Stimulated activated CD8-positive, alpha-beta memory T cell treated with anti-CD3 and anti-CD28 coated beads, Interleukin-15, amount 100 ng/mL, for 24 hours (primary cell): ENCODE measurements at regions not wholly inside any gene's neighbourhood (a gene's known extent, or its start where the extent isn't known, plus 50 kb on each side); places are given as distances from the start of the nearest gene placed in this dataset.

ENCODE experiments used
- DNase-seq: peaks from one replicate; pipeline ENCODE4 v3.0.0-alpha.2; 2020; ENCODE audit warnings: low read depth

DNA sequence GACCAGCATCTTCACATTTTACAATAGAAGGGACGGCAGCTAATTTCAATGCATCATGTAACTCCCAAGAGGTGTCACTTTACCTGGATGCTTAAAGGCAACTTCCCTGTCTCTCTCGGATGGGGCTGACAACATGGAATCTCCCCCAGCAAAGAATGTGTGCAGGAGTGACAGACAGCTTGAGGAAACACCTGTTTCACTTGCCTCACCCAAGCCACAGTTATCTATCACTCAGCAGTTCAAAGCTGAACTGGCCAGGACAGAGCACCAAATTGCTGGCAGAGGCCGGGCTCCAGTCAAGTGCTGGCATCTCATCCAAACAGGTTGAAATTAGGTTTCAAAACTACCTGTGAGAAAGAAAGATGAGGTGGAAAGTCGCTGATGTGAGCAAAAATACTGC, 538.0 kb upstream of the PLXNA2 start:
- no peak for DNase-seq

DNA sequence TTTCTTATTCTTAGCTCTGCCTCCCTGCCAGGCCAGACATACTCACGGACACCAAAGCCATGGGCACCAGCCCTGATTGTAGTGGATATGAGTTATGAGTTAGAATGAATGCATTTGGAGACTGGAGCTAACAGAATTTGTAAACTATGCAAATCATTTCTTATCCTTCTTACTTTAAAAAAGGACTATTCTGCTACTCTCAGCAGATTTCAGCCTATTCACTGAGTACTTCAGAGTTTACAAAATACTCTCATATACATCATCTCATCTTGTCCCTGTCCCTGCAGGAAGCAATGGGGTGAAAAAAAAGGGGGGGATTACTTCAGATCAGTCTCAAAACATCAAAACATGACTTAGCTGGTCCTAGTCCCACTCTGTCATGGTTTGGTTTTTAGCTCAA, 541.4 kb upstream of the PLXNA2 start:
- no peak for DNase-seq

DNA sequence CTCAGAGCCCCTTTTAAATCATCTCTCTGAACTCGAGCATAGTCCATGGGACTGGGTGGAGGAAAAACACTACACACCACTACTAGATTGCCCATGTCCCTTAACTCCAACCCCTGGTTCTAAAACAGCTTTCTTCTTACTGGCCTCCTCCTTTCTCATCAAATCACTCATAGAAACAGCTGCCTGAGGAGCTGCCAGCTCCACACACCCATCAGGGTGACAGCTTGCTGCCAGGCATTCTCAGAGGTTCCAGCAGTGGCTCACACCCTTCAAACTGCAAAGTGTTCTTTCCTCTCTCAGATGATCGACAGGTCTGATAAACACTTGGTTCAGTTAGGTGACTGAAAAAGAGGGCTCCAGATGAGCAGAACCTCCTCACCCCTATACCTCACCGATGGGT, 543.0 kb upstream of the PLXNA2 start:
- no peak for DNase-seq

DNA sequence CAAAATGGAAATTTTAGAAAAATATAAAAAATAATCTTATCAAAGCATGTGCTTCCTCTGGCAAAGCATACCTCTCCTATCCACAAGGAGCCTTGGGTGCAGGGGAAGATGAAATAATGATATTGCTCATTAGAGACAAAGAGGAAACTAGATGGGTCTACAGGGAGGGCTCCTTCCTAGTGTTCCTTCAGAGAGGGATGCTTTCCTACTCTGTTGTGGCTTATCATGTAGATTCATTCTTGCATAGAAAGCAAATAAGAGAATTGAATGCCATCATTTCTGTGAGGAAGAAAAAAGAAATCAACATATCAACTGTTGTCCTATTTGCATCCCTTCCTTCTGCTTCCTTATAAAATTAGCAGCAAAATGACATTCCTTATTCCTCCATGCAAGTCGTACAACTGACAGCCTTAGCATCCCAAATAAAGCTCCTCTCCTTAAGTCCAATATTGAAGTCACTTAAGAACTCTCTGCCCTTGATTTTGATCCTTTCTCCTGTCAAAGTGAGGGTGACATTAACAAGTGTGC, 543.9 kb upstream of the PLXNA2 start:
- DNase-seq: no peak

DNA sequence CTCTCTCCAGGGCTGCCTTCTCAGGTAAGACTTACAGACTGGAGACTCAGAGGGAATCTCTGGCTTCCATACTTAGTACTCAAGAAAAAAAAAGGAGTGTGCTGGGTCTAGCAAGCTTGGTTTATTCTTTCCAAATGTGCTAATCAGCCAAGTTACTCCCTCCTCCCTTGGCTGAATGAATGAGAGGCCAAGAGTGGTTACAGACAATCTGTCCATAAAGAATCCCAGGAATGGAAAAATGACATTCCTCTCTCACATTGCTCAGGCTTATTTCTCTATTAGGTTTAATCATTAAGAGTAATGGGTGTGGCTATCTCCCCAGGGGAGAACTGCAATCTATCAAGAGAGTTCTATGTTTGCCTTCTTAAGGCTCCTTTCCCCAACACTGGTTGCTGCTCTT, 547.3 kb upstream of the PLXNA2 start:
- no peak for DNase-seq

DNA sequence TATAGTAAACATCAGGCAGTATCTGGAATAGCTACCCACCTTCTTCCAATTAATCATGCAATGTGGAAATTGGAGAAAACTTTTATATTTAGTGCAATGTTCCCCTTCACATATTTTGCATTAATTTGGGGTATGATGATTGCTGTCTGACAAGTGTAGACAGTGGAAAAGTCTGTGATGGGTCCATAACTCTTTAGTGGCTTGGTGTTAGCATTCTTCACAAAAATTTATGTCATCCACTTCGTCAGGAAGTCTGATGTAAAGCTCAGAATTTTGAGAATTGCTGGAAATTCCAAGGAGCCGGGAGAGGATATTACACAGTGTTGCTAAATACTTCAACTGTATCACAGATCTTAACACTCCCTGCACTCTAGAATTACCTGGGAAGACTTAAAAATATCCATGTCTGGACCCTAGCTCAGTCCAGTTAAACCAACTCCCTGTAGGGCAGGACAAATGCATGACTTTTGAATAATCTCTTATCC, 549.7 kb upstream of the PLXNA2 start:
- DNase-seq: no peak

DNA sequence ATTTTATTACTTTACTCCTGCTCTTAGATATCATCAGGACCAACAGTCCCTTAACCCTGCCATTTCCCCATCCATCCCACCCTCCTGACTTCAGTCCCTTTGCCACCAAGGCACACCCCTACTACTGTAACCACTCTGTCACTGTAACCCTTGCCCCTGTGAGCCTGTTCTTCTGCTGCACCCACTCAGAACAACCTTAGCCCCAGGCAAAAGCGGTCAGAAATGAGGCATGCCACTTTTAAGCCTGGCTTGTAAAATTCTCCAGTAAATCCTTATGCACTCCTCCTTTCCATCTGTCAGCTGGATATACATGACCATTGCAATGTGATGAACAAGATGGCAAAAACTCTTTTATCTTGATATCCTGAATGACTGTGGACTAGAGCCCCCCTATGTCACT, 555.0 kb upstream of the PLXNA2 start:
- DNase-seq: no peak

DNA sequence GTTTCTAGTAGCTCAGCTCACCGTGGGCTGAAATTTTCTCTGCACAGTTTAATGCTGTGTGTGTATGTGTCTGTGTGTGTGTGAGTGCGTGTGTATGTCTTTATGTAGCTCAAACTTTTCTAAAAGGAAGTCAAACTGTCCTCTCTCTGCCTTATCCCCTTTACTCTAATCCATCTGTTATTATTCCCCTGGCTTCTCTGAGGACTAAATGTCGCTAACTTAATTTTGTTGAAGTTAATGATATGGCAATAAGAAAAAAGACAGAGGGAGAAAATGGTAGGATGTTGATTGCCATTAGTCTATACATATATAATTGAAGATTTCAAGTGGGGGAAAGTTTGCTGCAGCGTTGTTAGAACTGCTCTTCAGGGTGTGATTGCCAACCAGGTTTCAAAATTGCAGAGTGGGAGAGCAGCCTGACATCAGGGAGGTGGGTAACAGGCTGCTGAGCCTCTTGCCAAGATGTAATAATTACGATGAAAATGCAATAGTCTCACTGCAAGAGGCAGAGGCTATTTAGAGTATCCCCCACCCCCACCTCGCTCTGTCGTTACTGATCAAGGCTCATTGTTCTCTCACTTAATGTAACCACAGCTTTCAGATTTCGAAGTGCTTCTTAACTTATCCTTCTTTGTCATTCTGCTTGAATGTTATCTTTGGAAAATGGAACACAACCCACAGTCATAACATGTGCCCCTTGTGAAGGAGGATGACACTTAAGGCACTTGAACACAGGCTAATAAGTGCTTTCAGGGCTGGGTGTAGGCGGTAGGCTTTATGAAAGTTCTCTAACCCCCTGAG, 559.0 kb upstream of the PLXNA2 start:
- DNase-seq: no peak

DNA sequence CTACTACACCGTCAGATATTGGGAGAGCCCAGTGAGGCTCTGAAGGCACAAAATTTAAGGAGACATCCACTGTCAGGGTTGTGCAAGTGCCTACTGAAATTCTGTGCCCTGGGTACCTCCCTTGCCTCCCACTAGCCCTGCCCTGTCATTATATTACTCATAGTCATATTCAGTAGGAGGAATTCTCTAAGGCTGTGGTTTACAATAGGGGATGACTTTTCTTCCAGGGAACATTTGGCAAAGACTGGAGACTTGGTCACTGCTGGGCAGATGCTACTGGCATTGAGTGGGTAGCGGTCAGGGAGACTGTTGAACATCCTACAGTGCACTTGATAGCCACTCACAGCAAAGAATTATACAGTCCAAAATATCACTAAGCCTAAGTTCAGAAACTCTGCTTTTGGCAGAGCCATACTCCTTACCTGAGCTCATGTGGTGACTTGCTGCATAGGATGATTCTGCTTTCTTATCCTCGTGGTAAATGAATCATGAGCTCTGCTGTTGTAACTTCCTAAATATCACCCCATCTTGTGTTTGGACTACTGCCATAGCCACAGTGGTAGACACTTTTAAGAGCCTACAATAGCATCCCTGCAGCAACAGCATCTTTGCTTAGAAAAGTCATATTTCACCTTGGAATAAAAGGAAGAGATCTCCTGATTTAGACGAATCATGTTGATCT, 563.4 kb upstream of the PLXNA2 start:
- DNase-seq: no peak

DNA sequence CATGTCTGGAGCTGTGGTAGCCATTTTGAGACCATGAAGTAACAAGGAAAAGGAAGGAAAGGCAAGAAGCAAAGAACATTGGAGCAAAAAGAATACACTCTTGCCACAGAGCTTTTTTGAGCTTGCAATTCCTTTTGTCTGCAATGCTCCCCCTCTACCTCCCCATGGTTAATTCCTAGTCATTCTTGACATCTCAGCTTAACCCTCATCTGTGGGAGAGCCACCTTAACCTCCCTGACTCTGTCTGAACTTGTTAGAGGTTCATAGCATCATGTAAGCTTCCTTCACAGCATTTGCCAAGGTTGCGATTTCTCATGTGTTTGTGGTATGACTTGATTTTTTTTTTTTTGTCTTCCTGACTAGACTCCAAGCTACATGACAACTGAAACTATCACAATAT, 564.1 kb upstream of the PLXNA2 start:
- no peak for DNase-seq

DNA sequence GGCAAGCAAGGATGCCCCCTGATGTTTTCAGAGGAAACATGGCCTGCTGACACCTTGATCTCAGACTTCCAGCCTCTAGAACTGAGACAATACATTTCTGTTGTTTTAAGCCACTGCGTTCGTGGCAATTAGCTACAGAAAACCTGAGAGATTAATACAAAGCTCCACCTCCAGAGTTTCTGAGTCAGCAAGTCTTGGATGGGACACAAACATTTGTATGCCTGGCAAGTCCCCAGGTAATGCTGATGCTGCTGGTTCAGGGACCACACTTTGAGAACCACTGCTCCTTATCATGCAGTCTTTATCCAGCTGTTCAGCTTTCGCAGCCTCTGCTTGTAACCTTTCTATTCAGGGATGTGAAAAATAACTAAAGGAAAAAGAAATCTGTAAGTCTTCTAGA, 565.7 kb upstream of the PLXNA2 start:
- DNase-seq: no peak

DNA sequence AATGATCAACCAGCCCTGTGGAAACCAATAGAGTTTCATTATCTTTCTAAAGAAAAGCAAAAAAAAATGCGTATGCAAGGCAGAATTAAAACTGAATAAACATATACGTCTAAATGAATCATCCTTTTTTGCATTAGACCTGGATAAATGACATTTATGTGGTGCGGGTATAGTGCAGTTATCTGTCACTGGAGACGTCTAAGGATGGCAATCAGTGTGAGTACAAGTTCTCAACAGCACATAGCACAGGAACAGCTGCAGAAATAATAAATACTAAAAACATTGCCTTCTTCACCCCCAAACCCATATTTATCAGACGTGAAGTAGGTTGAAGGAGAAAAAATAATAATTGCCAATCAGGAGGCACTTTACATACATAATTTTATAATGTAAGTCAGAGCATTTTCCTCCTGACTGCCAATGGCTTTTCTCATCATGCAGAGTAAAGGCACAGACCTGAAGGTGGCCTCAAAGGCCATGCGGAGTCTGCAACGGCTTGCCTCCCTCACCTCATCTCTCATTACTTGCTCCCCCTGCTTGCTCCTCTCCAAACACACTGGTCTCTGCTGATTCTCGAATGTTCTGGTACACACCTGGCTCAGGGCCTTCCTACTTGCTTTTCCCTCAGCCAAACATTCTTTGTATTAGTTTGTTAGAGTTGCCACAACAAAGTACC, 574.7 kb upstream of the PLXNA2 start:
- no peak for DNase-seq

DNA sequence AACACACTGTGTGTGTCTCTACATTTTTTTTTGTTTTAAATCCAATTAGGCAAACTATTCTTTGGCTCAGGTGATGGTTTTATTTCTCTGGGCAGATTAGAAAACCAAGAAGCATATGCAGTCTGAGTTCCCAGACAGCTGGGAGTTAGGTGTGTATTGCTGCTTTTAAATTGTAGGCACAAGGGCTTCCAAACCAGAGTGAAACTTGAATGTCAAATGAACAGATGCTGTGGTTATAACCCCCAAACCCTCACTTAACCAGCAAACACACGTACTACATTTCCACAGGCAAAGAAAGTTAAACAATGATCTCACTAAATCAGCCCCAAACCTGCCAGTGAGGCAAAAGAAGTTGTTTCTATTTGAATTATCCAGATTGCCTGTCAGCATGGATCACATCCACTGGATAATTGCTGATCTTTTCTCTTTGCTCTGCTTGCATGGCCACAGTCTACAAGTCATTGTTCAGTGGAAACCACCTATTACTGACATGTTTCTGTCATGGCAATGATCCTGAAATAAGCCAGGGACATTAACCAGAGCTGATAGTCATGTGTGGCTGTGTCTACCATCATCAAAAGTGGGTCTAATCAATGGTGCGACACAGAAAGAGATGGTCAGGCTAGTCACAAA, 576.5 kb upstream of the PLXNA2 start:
- no peak for DNase-seq

DNA sequence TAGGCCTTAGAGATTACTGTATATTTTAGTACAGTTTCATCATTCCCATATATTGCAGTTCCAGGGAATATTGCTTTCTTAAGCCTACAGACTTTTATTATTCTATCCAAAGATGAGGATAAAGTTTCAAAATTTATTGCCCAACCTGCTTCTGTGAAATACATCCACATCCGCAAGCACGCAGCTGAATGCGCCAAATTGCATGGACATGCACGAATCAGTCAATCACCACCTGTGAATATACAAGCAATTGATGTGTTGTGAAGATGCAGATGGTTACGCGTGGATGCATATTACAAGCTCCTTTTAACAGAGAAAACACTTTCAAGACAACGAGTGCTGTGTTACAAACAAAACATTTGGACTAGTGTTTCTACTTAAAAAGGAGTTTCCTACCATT, 577.8 kb upstream of the PLXNA2 start:
- DNase-seq: no peak

DNA sequence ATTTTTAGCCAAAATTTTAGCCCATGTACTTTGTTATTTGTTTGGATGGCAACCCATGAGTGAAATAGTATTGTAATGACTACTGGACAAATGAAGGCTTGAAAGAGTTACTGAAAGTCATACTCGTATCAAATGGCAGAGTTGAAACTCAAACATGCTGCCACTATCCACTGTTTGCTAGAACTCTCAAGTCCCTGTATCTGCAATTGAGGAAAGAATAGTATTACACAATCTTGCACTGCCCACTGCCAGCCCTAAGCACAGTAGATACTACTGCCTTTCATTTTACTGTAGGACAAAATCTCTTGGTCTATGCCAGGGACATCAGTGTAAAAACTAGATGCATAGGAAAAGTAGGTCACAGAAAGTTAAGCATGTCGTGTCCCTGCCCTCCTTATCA, 581.1 kb upstream of the PLXNA2 start:
- DNase-seq: no peak

DNA sequence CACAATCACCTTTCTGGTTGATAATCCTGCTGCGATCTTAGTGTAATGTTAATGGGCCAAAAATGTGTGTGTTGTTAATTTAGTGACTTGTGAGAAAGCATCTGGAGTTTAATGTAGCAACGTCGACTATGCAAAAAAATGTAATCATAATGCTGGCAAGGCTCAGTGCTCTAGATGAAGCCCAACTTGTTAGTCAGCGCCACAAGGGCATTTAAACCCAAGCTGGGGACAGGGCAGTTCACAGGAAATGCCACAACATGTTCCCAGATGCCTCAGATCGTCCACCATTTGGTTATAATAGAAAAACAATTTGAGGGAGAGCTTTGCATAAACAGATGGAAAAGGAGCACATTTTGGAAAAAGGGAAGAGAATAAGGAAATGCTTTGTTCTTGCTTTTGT, 585.4 kb upstream of the PLXNA2 start:
- no peak for DNase-seq

DNA sequence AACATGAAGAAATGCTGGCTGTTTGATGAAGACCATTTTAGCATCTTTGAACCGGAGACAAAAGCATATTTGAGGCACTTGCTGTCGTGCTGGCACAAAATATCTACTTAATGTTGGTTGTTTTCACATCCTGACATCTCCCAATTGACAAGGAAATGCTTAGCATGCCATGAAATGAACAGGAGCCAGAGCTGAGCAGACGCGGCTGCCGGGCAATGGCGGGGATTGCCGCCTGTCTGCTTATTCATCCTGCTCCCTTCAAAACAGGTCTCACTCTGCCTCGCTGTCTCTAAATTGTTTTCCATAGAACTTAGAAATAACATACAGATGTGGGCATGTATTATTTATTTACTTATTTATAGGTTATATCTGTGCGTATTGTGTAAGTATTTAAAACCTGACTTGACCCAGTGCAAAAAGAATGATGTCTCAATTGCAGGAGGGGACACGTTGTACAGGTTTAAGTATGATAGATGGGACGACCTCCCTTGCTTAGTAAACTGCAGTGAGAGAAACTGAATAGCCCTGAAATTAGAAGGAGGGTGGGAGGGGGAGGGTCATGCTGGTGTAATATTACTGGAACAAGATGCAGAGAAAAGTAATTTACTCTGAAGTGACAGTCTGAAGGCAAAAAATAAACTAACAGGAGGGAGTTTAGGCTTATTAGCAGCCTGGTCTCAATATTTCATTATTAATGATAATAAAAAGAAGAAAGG, 590.4 kb upstream of the PLXNA2 start:
- no peak for DNase-seq

DNA sequence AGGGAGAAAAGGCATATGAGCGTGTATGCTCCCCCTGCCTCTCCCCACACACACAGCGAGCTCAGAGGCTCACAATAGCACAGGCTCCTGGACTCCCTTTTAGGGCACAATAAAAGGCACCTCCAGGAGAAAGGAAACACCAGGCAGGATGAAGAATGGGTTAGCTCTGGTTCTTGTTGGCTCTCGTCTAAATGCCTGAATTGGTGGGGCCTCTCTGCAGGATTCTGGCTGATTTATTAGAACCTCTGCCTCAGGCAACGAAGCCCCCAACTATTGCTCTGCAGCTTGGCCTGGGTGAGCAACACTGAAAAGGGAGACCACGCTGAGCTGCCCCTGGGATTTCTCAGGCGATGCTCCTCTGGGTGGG, 590.9 kb upstream of the PLXNA2 start:
- no peak for DNase-seq

DNA sequence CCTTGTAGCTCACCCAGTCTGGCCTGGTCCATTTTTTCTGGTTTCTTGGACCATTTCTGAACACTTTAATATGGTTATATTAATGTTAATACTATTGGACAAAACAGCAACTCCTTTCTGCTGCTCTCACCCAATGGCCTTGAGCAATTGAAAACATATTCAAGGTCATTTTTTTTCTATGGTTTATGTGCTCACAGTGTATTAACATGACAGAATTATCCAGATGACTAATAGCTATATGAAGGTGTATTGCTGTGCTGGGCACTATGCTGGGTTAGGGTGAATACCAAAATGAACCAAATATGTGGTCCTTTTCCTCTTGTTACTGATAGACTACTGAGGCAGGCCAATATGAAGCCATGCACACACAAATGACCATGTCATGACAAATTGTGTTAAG, 591.6 kb upstream of the PLXNA2 start:
- DNase-seq: no peak

DNA sequence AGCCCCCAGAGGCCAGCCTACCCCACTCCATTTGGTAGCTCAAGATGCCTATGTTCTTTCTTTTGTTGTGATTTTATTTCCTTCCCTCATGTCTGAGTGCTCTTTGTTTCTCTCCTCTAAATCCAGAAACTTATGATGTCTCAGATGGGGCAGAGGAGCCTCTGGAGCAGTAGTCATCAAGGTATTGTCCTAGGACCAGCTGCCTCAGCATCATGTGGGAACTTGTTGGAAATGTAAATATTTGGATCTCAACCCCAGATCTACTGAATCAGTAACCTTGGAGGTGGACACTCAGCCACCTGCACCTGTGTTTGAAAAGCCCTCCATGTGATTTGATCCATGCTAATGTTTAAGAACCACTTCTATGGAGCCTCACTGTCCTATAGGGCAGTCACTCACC, 593.1 kb upstream of the PLXNA2 start:
- no peak for DNase-seq

DNA sequence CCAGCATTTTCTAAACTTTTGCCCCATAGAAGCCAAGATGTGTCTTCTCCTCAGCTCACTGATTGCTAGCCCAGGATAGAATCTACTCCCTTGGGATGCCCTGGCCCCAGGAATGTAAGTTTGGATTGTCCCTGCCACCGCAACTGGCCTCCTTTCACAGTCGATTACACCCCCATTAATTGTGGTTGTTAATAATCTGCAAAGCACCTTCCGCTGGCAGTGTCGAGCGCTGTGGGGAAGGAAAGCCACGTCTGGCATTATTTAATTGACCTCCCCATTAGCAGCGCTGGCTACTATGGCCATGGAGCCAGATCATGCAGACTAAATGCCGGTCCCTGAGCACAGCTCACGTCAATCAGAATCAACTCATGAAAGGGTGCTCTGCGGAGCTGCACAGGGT, 597.3 kb upstream of the PLXNA2 start:
- DNase-seq: no peak

DNA sequence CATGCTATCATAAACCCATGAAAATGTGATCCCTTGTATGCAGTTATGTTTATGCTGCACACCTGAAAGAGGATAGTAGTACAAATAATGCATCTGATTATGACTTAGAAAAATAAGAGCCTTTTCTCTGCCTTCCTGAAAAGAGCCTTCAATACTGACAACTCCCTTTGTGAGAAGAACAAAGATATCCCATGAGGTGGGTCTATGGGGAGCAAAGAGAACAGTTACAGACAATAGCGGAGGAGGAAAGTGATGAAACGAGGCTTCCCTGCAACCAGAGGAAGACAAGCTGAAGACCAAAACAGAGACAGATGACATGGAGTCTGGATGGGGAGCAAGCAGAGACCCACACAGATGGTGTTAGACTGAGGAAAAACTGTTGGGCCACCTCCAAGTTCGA, 598.3 kb upstream of the PLXNA2 start:
- no peak for DNase-seq
